ENCODE measurements at regions not wholly inside any gene's neighbourhood (a gene's known extent, or its start where the extent isn't known, plus 50 kb on each side); places are given as distances from the start of the nearest gene placed in this dataset.

- TF ChIP-seq, protein P1, sequence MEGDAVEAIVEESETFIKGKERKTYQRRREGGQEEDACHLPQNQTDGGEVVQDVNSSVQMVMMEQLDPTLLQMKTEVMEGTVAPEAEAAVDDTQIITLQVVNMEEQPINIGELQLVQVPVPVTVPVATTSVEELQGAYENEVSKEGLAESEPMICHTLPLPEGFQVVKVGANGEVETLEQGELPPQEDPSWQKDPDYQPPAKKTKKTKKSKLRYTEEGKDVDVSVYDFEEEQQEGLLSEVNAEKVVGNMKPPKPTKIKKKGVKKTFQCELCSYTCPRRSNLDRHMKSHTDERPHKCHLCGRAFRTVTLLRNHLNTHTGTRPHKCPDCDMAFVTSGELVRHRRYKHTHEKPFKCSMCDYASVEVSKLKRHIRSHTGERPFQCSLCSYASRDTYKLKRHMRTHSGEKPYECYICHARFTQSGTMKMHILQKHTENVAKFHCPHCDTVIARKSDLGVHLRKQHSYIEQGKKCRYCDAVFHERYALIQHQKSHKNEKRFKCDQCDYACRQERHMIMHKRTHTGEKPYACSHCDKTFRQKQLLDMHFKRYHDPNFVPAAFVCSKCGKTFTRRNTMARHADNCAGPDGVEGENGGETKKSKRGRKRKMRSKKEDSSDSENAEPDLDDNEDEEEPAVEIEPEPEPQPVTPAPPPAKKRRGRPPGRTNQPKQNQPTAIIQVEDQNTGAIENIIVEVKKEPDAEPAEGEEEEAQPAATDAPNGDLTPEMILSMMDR (IDR thresholded peaks at IDR 0.05), result no peak
- TF ChIP-seq POLR2A (IDR thresholded peaks at IDR 0.05), result no peak
Observed at GRCh38 chr17:5929721-5930120, 140.5 kb upstream of the WSCD1 start.
